ENCODE measurements at regions not wholly inside any gene's neighbourhood (a gene's known extent, or its start where the extent isn't known, plus 50 kb on each side); places are given as distances from the start of the nearest gene placed in this dataset.
"Not testable (repeated sequence)": the region's sequence is repeated elsewhere in the genome, so short reads cannot be mapped to it uniquely, and the experiment has no call there.

GRCh38 chrX:13518126-13518525, 51.3 kb upstream of the EGFL6 start:
- no peak for DNase-seq (ENCODE audit: low read depth in 4 of 4, low spot score in 3 of 4)

GRCh38 chrX:13515211-13515930, 54.0 kb upstream of the EGFL6 start:
- DNase-seq (ENCODE audit: low read depth in 4 of 4, low spot score in 3 of 4) = no peak

GRCh38 chrX:13511944-13512330, 57.5 kb upstream of the EGFL6 start:
- DNase-seq (ENCODE audit: low read depth in 4 of 4, low spot score in 3 of 4) = no peak

- no peak for DNase-seq (ENCODE audit: low read depth in 4 of 4, low spot score in 3 of 4)
Observed at GRCh38 chrX:13511241-13511943, 58.0 kb upstream of the EGFL6 start.

GRCh38 chrX:13507893-13508292, 61.5 kb upstream of the EGFL6 start:
- no peak for DNase-seq (ENCODE audit: low read depth in 4 of 4, low spot score in 3 of 4)

GRCh38 chrX:13506574-13506973, 62.8 kb upstream of the EGFL6 start:
- peak in 2 of 4 donors; percentile 10 to 37 for DNase-seq (ENCODE audit: low read depth in 4 of 4, low spot score in 3 of 4)

GRCh38 chrX:13502590-13502989, 66.8 kb upstream of the EGFL6 start:
- no peak for DNase-seq (ENCODE audit: low read depth in 4 of 4, low spot score in 3 of 4)

- DNase-seq (ENCODE audit: low read depth in 4 of 4, low spot score in 3 of 4) = no peak
Observed at GRCh38 chrX:13499736-13500135, 69.7 kb upstream of the EGFL6 start.

GRCh38 chrX:13498238-13498637, 71.2 kb upstream of the EGFL6 start:
- DNase-seq (ENCODE audit: low read depth in 4 of 4, low spot score in 3 of 4) = no peak

GRCh38 chrX:13495232-13495631, 74.2 kb upstream of the EGFL6 start:
- no peak for DNase-seq (ENCODE audit: low read depth in 4 of 4, low spot score in 3 of 4)

- no peak for DNase-seq (ENCODE audit: low read depth in 4 of 4, low spot score in 3 of 4)
Observed at GRCh38 chrX:13494562-13494961, 74.8 kb upstream of the EGFL6 start.

- no peak for DNase-seq (ENCODE audit: low read depth in 4 of 4, low spot score in 3 of 4)
Observed at GRCh38 chrX:13493659-13494058, 75.7 kb upstream of the EGFL6 start.

- no peak for DNase-seq (ENCODE audit: low read depth in 4 of 4, low spot score in 3 of 4)
Observed at GRCh38 chrX:13492286-13492685, 77.1 kb upstream of the EGFL6 start.

GRCh38 chrX:13491061-13491460, 78.3 kb upstream of the EGFL6 start:
- DNase-seq (ENCODE audit: low read depth in 4 of 4, low spot score in 3 of 4) = no peak

GRCh38 chrX:13489454-13489853, 79.9 kb upstream of the EGFL6 start:
- no peak for DNase-seq (ENCODE audit: low read depth in 4 of 4, low spot score in 3 of 4)

GRCh38 chrX:13487731-13488505, 81.5 kb upstream of the EGFL6 start:
- DNase-seq (ENCODE audit: low read depth in 4 of 4, low spot score in 3 of 4) = peak in 3 of 4 donors; percentile 50 to 55 (median 50)

GRCh38 chrX:13485167-13485566, 84.2 kb upstream of the EGFL6 start:
- no peak for DNase-seq (ENCODE audit: low read depth in 4 of 4, low spot score in 3 of 4)

GRCh38 chrX:13483773-13484172, 85.6 kb upstream of the EGFL6 start:
- DNase-seq (ENCODE audit: low read depth in 4 of 4, low spot score in 3 of 4) = no peak

GRCh38 chrX:13482746-13483541, 86.5 kb upstream of the EGFL6 start:
- DNase-seq (ENCODE audit: low read depth in 4 of 4, low spot score in 3 of 4) = no peak

GRCh38 chrX:13480780-13481179, 88.6 kb upstream of the EGFL6 start:
- not testable (repeated sequence) for DNase-seq (ENCODE audit: low read depth in 4 of 4, low spot score in 3 of 4)

GRCh38 chrX:13479452-13479813, 90.0 kb upstream of the EGFL6 start:
- DNase-seq (ENCODE audit: low read depth in 4 of 4, low spot score in 3 of 4) = no peak
